ENCODE measurements at regions not wholly inside any gene's neighbourhood (a gene's known extent, or its start where the extent isn't known, plus 50 kb on each side); places are given as distances from the start of the nearest gene placed in this dataset.

DNA sequence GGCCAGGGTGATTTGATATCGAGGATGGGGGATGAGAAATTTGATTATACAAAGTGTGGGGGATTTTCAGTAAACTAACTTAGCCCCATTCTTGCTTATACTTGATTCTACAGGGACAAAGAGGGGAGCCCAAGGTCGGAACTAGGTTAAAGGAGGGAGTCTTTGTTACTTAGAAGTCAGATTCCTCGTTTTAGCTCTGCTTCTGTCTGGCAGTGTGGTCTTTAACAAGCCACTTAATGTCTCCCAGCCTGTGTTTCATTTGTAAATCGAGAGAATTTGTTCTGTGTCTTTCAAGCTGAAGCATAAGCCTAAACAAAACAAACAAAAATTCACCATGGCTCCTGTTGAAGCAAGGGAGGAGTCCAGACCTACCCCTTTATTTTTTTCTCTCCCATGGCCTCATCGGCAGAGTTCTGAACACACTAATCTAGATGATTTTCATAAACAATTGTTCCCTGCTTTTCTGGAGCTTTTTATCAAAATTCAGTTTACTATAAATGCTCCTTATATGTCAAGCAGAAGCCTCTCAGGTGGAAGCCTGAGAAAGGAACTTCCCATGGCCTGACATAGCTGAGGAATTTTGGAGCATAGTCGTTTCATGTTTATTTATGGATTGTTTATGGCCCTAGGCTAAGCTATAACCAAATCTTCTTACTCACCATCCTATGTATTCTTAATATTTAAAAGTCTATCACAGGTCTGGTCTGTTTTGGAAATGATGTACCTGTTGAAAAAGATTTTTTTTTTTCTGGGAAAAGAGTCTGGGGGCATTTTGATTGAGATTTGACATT lies 62.6 kb upstream of the SYTL5 start:
- Mint-ChIP-seq H3K9me3 (peaks cover 0 to 12% (median 6%) of the 10 kb centered on the region in 7 donors), H3K4me1 (no peaks in the 10 kb centered on the region), H3K27me3 (peaks cover 0 to 19% (median 11%) of the 10 kb centered on the region in 3 donors), H3K27ac (no peak overlapping the region), H3K4me3 (peak overlapping the region in 1 of 8 donors; percentile 12), H3K36me3 (no peaks in the 10 kb centered on the region)
- no peak for DNase-seq
- ATAC-seq (ENCODE audit: low read depth in 2 of 2) = no peak

DNA sequence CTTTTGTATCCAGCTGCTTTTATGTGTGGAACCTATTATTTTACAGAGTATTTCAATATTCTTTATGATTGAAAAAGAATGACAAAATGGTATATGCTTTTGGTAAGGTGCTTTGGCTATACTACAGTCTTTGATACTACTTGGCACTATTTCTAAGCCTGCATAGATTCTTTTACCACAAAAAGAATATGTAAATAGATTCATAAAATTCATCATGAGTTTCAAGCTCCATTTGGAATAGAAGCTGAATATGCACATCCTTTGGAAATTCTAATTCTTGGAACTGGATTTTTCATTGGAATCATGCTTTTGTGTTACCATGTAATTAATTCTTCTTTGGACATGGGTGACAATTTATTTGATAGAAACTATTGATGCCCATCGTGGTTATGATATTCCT lies 60.2 kb upstream of the SYTL5 start:
- no peaks in the 10 kb centered on the region for H3K4me1 Mint-ChIP-seq

DNA sequence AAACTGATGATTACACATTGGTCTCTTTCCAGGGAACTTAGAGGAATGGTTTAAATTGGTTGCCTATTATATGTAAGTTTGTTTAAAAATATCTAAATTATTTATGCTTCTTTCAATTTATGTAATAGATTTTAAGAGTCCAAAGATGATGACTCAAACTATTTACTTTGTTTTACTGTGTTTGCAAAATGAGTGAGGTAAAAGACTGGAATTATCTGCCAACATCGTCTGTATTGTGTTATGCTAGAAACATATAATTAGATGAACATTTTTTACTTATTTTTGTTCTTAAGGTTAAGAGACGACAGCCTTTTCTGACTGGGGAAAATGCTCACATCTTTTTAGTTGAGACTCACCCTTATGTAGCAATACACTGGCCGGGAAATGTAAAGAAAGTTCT lies 51.1 kb upstream of the SYTL5 start:
- H3K27me3 Mint-ChIP-seq = peaks cover 4 to 6% (median 5%) of the 10 kb centered on the region in 3 donors
- no peak overlapping the region for H3K27ac Mint-ChIP-seq
- ATAC-seq (ENCODE audit: low read depth in 2 of 2) = no peak
- no peak overlapping the region for H3K4me3 Mint-ChIP-seq
- H3K9me3 Mint-ChIP-seq = peaks cover 0 to 2% (median 0%) of the 10 kb centered on the region in 7 donors
- H3K4me1 Mint-ChIP-seq = no peaks in the 10 kb centered on the region
- no peaks in the 10 kb centered on the region for H3K36me3 Mint-ChIP-seq
- DNase-seq = no peak

More for the DNA sequence above, 60.2 kb upstream of the SYTL5 start:
- H3K4me3 Mint-ChIP-seq = no peak overlapping the region
- H3K27ac Mint-ChIP-seq = no peak overlapping the region
- no peak for ATAC-seq (ENCODE audit: low read depth in 2 of 2)
- H3K27me3 Mint-ChIP-seq = peaks cover 4 to 19% (median 10%) of the 10 kb centered on the region in 3 donors
- DNase-seq = no peak
- H3K9me3 Mint-ChIP-seq = peaks cover 0 to 12% (median 6%) of the 10 kb centered on the region in 7 donors
- H3K36me3 Mint-ChIP-seq = no peaks in the 10 kb centered on the region

DNA sequence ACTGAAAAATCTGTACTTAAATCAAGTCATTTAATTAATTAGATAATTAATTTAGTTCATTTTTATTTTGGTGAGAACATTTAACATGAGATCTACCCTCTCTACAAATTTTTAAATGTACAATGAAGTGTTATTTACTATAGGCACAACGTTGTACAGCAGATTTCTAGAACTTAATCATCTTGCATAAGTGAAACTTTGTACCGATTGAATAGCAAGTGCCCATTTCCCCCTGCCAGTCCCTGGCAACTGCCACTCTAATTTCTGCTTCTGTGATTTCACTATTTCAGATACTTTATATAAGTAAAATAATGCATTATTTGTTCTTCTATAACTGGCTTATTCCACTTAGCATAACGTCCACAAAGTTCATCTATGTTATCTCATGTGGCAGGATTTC lies 50.1 kb upstream of the SYTL5 start:
- H3K4me3 Mint-ChIP-seq = no peak overlapping the region
- DNase-seq (no peak), ATAC-seq (ENCODE audit: low read depth in 2 of 2) (no peak)
- H3K27me3 Mint-ChIP-seq = peaks cover 0 to 8% (median 6%) of the 10 kb centered on the region in 3 donors
- H3K9me3 Mint-ChIP-seq = peaks cover 0 to 4% (median 1%) of the 10 kb centered on the region in 7 donors
- no peaks in the 10 kb centered on the region for H3K36me3 Mint-ChIP-seq
- H3K4me1 Mint-ChIP-seq = no peaks in the 10 kb centered on the region
- no peak overlapping the region for H3K27ac Mint-ChIP-seq

All from naive B cell (primary cell).